SK-N-SH (cell line): ENCODE measurements at regions not wholly inside any gene's neighbourhood (a gene's known extent, or its start where the extent isn't known, plus 50 kb on each side); places are given as distances from the start of the nearest gene placed in this dataset.

Source experiments
- CTCF ChIA-PET: fragments of 300-600, 350-600 bp; formaldehyde crosslinking; extraction: SDS; loops from one replicate; lab custom pipeline; 2021; lab: Yijun Ruan, JAX
- POLR2A ChIA-PET: fragments of 350-600 bp; sonication (Branson Sonifier 250); formaldehyde crosslinking; extraction: SDS; loops from one replicate; lab custom pipeline; 2020; ENCODE audit warnings: antibody characterized with exemption, inconsistent platforms; lab: Yijun Ruan, JAX
- DNase-seq: peaks from one replicate; pipeline ENCODE4 v3.0.0; 2012
- H2AFZ ChIP-seq: fragments of 200-600 bp; sonication (generic); 2 replicates; pipeline ENCODE4 v1.8.1; 2016; ENCODE audit warnings: antibody characterized with exemption, mild to moderate bottlenecking, low read depth
- H3F3A ChIP-seq: fragments of 200-600 bp; sonication (generic); replicated peaks from 2 replicates; pipeline ENCODE3; 2016; ENCODE audit warnings: antibody characterized with exemption, mild to moderate bottlenecking; ENCODE audit not compliant: insufficient read depth
- H3K27ac ChIP-seq, 2 experiments: fragments of 200-500 bp in 1 of 2; fragments of 200-600 bp in 1 of 2; sonication (Bioruptor generic) in 1 of 2; sonication (generic), shearing (Covaris generic) in 1 of 2; 2 replicates each; pipeline versions ENCODE4 v1.5.1 to v1.6.1; 2014 to 2016; ENCODE audit warnings: low read depth in 2 of 2, inconsistent platforms in 1 of 2, low read length in 1 of 2, mild to moderate bottlenecking in 1 of 2, mixed read lengths in 1 of 2
- H3K27me3 ChIP-seq: fragments of 200-600 bp; sonication (generic), shearing (Covaris generic); 2 replicates; pipeline ENCODE4 v1.6.1; 2016; ENCODE audit warnings: mixed run types; ENCODE audit not compliant: insufficient read depth
- H3K36me3 ChIP-seq, 2 experiments: fragments of 200-500 bp in 1 of 2; fragments of 200-600 bp in 1 of 2; sonication (Bioruptor generic) in 1 of 2; sonication (generic) in 1 of 2; replicated peaks in 1 of 2; 2 replicates each; pipeline versions ENCODE3 to v1.5.1; 2014 to 2016; ENCODE audit warnings: low read length in 1 of 2, mild to moderate bottlenecking in 1 of 2; ENCODE audit not compliant: insufficient read depth in 2 of 2, control insufficient read depth in 1 of 2
- H3K4me1 ChIP-seq, 2 experiments: fragments of 200-500 bp in 1 of 2; fragments of 200-600 bp in 1 of 2; sonication (Bioruptor generic) in 1 of 2; sonication (generic), shearing (Covaris generic) in 1 of 2; 2 replicates each; pipeline versions ENCODE4 v1.5.1 to v1.6.1; 2014 to 2016; ENCODE audit warnings: low read depth in 1 of 2, low read length in 1 of 2, mixed run types in 1 of 2; ENCODE audit not compliant: insufficient read depth in 2 of 2, control insufficient read depth in 1 of 2
- H3K4me2 ChIP-seq: fragments of 200-600 bp; sonication (generic), shearing (Covaris generic); 2 replicates; pipeline ENCODE4 v1.6.1; 2017; ENCODE audit warnings: mixed run types
- H3K4me3 ChIP-seq, 2 experiments: fragments of 200-500 bp in 1 of 2; fragments of 200-600 bp in 1 of 2; sonication (Bioruptor generic) in 1 of 2; sonication (generic), shearing (Covaris generic) in 1 of 2; 2 replicates each; pipeline versions ENCODE4 v1.5.1 to v1.8.1; 2014 to 2016; ENCODE audit warnings: low read depth in 2 of 2, inconsistent platforms in 1 of 2, low read length in 1 of 2, mild to moderate bottlenecking in 1 of 2, mixed read lengths in 1 of 2, moderate library complexity in 1 of 2
- H3K79me2 ChIP-seq: fragments of 200-600 bp; sonication (generic); 2 replicates; pipeline ENCODE4 v1.8.1; 2017; ENCODE audit warnings: mild to moderate bottlenecking; ENCODE audit not compliant: insufficient read depth
- H3K9ac ChIP-seq: fragments of 200-600 bp; sonication (generic); 2 replicates; pipeline ENCODE4 v1.6.1; 2017; ENCODE audit warnings: mixed run types
- H3K9me2 ChIP-seq: fragments of 200-600 bp; sonication (generic); 2 replicates; pipeline ENCODE4 v1.6.1; 2017; ENCODE audit warnings: mixed run types
- H3K9me3 ChIP-seq: fragments of 200-600 bp; sonication (generic); 2 replicates; pipeline ENCODE4 v1.6.1; 2017; ENCODE audit warnings: mixed run types, mild to moderate bottlenecking, moderate library complexity
- H4K20me1 ChIP-seq: fragments of 200-600 bp; sonication (generic); 2 replicates; pipeline ENCODE4 v1.6.1; 2017; ENCODE audit warnings: mild to moderate bottlenecking, mixed run types; ENCODE audit not compliant: insufficient read depth
- CHD2 ChIP-seq: fragments of 150-350 bp; IDR thresholded peaks from 2 replicates; pipeline ENCODE4 v1.6.1; 2018; ENCODE audit warnings: low read length; ENCODE audit not compliant: partially characterized antibody
- EP300 ChIP-seq, 2 experiments: IDR thresholded peaks; 2 replicates each; pipeline versions ENCODE4 v1.4.0 to v1.6.1; 2012; ENCODE audit warnings: borderline replicate concordance in 1 of 2, low read depth in 1 of 2, low read length in 1 of 2
- EZH2phosphoT487 ChIP-seq: fragments of 200-600 bp; sonication (generic); IDR thresholded peaks from 2 replicates; pipeline ENCODE4 v1.6.1; 2017; ENCODE audit warnings: low read depth, mixed run types, mild to moderate bottlenecking, antibody characterized with exemption, moderate library complexity, borderline replicate concordance
- GABPA ChIP-seq: IDR thresholded peaks from 2 replicates; pipeline ENCODE4 v1.4.0; 2012; ENCODE audit warnings: low read depth, mild to moderate bottlenecking
- GATA2 ChIP-seq: sonication (generic); formaldehyde crosslinking; IDR thresholded peaks from 2 replicates; pipeline ENCODE4 v1.5.0; 2020; ENCODE audit warnings: mild to moderate bottlenecking, missing genetic modification reagents
- MEF2A ChIP-seq: IDR thresholded peaks from 2 replicates; pipeline ENCODE4 v1.4.0; 2012; ENCODE audit warnings: low read depth, borderline replicate concordance
- MXI1 ChIP-seq: IDR thresholded peaks from 2 replicates; pipeline ENCODE4 v1.6.1; 2012; ENCODE audit warnings: mild to moderate bottlenecking, low read depth, low read length, improper control_type of control experiment
- NRF1 ChIP-seq: IDR thresholded peaks from 2 replicates; pipeline ENCODE4 v1.6.1; 2012; ENCODE audit warnings: low read depth, mild to moderate bottlenecking, low read length
- RCOR1 ChIP-seq: fragments of 150-350 bp; IDR thresholded peaks from 2 replicates; pipeline ENCODE4 v1.6.1; 2017; ENCODE audit warnings: antibody characterized with exemption, low read length
- RFX5 ChIP-seq: IDR thresholded peaks from 2 replicates; pipeline ENCODE4 v1.6.1; 2012; ENCODE audit warnings: mild to moderate bottlenecking, improper control_type of control experiment, low read length
- RXRA ChIP-seq: IDR thresholded peaks from 2 replicates; pipeline ENCODE4 v1.4.0; 2012; ENCODE audit warnings: low read depth, mild to moderate bottlenecking, borderline replicate concordance
- TAF1 ChIP-seq: IDR thresholded peaks from 2 replicates; pipeline ENCODE4 v1.6.1; 2012; ENCODE audit warnings: low read depth, mild to moderate bottlenecking, low read length, moderate library complexity, borderline replicate concordance
- TCF12 ChIP-seq: IDR thresholded peaks from 2 replicates; pipeline ENCODE4 v1.4.0; 2012
- TEAD4 ChIP-seq: IDR thresholded peaks from 2 replicates; pipeline ENCODE4 v1.4.0; 2012; ENCODE audit warnings: mild to moderate bottlenecking, borderline replicate concordance; ENCODE audit not compliant: insufficient read depth
- YY1 ChIP-seq: IDR thresholded peaks from 2 replicates; pipeline ENCODE4 v1.4.0; 2012; ENCODE audit warnings: low read depth, mild to moderate bottlenecking
- WGBS: methylation state at CpG from one replicate; pipeline ENCODE4 v1.1.6; 2017; ENCODE audit warnings: low lambda C conversion rate; 5-methylcytosine and 5-hydroxymethylcytosine counted together
- TF ChIP-seq, protein P1 (sequence below): IDR thresholded peaks from 2 replicates; pipeline ENCODE4 v1.4.0; 2012; ENCODE audit warnings: low read depth, borderline replicate concordance
- TF ChIP-seq, protein P2 (sequence below): fragments of 150-350 bp; IDR thresholded peaks from 2 replicates; pipeline ENCODE4 v1.6.1; 2016; ENCODE audit warnings: mild to moderate bottlenecking, low read depth, low read length
- TF ChIP-seq, protein P3 (sequence below): fragments of 200-600 bp; sonication (generic); IDR thresholded peaks from 2 replicates; pipeline ENCODE4 v1.6.1; 2017; ENCODE audit warnings: antibody characterized with exemption, mild to moderate bottlenecking, moderate library complexity
- TF ChIP-seq, protein P4 (sequence below): IDR thresholded peaks from 2 replicates; pipeline ENCODE4 v1.4.0; 2012; ENCODE audit warnings: low read depth, borderline replicate concordance

DNA sequence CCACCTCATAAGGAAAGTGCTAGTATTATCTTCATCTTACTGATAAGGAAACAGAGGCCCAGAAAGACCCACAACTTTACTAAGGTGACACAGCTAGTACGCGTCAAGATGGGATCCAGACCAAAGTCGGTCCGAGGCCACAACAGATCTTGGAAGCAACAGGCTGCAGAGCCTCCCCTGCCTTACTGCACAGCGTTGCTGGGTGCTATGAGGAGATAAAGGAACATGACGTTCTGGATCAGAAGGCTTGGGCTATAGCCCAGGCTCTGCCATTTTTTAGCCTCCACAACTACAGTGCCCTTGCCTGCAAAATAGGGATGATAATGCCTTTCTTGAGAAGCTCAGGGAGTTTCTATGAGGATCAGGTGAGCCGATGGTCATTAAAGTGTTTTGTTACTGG lies 144.1 kb downstream of the NMUR2 start (continued):
- TF ChIP-seq, protein P1, sequence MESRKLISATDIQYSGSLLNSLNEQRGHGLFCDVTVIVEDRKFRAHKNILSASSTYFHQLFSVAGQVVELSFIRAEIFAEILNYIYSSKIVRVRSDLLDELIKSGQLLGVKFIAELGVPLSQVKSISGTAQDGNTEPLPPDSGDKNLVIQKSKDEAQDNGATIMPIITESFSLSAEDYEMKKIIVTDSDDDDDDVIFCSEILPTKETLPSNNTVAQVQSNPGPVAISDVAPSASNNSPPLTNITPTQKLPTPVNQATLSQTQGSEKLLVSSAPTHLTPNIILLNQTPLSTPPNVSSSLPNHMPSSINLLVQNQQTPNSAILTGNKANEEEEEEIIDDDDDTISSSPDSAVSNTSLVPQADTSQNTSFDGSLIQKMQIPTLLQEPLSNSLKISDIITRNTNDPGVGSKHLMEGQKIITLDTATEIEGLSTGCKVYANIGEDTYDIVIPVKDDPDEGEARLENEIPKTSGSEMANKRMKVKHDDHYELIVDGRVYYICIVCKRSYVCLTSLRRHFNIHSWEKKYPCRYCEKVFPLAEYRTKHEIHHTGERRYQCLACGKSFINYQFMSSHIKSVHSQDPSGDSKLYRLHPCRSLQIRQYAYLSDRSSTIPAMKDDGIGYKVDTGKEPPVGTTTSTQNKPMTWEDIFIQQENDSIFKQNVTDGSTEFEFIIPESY, result no peak
- TF ChIP-seq EZH2phosphoT487, result no peak
- no peak for TF ChIP-seq YY1
- TF ChIP-seq RFX5, result no peak
- TF ChIP-seq RXRA, result no peak
- TF ChIP-seq, protein P2, sequence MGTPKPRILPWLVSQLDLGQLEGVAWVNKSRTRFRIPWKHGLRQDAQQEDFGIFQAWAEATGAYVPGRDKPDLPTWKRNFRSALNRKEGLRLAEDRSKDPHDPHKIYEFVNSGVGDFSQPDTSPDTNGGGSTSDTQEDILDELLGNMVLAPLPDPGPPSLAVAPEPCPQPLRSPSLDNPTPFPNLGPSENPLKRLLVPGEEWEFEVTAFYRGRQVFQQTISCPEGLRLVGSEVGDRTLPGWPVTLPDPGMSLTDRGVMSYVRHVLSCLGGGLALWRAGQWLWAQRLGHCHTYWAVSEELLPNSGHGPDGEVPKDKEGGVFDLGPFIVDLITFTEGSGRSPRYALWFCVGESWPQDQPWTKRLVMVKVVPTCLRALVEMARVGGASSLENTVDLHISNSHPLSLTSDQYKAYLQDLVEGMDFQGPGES, result no peak
- TF ChIP-seq MXI1, result no peak
- no peak for TF ChIP-seq EP300 (IDR thresholded peaks at IDR 0.05; ENCODE audit: borderline replicate concordance in 1 of 2, low read depth in 1 of 2, low read length in 1 of 2)
- TF ChIP-seq TAF1, result no peak
- TF ChIP-seq GABPA, result no peak

DNA sequence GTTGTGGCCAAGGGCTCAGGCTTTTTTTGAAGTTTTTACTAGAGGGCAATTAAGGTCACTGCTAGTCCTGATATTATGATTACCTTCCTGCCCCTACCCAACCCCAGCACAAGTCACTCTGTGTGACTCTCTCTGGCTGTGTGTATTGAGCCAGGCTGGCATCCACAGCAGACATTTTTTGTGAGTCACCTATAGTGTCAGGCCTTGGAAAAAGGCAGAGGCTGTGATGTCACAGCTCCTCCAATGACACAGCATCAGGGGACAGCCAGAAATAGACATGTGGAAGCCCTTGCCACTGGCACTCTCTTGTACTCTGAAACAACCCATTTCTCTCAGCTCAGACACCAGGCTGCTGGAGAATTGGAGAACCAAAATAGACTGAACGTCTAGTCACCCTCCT lies 145.4 kb downstream of the NMUR2 start:
- ChIA-PET POLR2A (no interaction called here), CTCF (interaction anchor here (1.5 kb wide), 1 partner anchor 12 kb away, joined by 3 read pairs; no protein-coding TSS in a partner anchor)
- TF ChIP-seq, protein P3, sequence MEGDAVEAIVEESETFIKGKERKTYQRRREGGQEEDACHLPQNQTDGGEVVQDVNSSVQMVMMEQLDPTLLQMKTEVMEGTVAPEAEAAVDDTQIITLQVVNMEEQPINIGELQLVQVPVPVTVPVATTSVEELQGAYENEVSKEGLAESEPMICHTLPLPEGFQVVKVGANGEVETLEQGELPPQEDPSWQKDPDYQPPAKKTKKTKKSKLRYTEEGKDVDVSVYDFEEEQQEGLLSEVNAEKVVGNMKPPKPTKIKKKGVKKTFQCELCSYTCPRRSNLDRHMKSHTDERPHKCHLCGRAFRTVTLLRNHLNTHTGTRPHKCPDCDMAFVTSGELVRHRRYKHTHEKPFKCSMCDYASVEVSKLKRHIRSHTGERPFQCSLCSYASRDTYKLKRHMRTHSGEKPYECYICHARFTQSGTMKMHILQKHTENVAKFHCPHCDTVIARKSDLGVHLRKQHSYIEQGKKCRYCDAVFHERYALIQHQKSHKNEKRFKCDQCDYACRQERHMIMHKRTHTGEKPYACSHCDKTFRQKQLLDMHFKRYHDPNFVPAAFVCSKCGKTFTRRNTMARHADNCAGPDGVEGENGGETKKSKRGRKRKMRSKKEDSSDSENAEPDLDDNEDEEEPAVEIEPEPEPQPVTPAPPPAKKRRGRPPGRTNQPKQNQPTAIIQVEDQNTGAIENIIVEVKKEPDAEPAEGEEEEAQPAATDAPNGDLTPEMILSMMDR, result no peak
- TF ChIP-seq, protein P1, result no peak
- no peak for TF ChIP-seq EP300 (IDR thresholded peaks at IDR 0.05; ENCODE audit: borderline replicate concordance in 1 of 2, low read depth in 1 of 2, low read length in 1 of 2)
- TF ChIP-seq TEAD4, result no peak
- no peak for TF ChIP-seq TCF12
- TF ChIP-seq, protein P4, sequence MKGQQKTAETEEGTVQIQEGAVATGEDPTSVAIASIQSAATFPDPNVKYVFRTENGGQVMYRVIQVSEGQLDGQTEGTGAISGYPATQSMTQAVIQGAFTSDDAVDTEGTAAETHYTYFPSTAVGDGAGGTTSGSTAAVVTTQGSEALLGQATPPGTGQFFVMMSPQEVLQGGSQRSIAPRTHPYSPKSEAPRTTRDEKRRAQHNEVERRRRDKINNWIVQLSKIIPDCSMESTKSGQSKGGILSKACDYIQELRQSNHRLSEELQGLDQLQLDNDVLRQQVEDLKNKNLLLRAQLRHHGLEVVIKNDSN, result no peak
- no peak for TF ChIP-seq GATA2
- TF ChIP-seq MEF2A, result no peak
- TF ChIP-seq NRF1, result no peak
- TF ChIP-seq RCOR1, result no peak
- no peak for TF ChIP-seq CHD2
- TF ChIP-seq, all 33 proteins: peak for 0

More for the DNA sequence above, 145.4 kb downstream of the NMUR2 start:
- Histone ChIP-seq H3F3A (no peaks in the 10 kb centered on the region), H3K79me2 (no peaks in the 10 kb centered on the region), H3K4me1 (no peaks in the 10 kb centered on the region), H3K4me3 (no peak overlapping the region), H3K4me2 (no peak overlapping the region), H4K20me1 (no peaks in the 10 kb centered on the region), H3K27me3 (no peaks in the 10 kb centered on the region), H3K9me3 (no peaks in the 10 kb centered on the region), H3K9ac (no peak overlapping the region), H3K36me3 (no peaks in the 10 kb centered on the region), H2AFZ (no peak overlapping the region), H3K27ac (no peak overlapping the region), H3K9me2 (no peaks in the 10 kb centered on the region)
- 0% methylated on average over 1 of the region's 1 CpG for WGBS
- no peak for DNase-seq
